ENCODE measurements at regions not wholly inside any gene's neighbourhood (a gene's known extent, or its start where the extent isn't known, plus 50 kb on each side); places are given as distances from the start of the nearest gene placed in this dataset.

DNA sequence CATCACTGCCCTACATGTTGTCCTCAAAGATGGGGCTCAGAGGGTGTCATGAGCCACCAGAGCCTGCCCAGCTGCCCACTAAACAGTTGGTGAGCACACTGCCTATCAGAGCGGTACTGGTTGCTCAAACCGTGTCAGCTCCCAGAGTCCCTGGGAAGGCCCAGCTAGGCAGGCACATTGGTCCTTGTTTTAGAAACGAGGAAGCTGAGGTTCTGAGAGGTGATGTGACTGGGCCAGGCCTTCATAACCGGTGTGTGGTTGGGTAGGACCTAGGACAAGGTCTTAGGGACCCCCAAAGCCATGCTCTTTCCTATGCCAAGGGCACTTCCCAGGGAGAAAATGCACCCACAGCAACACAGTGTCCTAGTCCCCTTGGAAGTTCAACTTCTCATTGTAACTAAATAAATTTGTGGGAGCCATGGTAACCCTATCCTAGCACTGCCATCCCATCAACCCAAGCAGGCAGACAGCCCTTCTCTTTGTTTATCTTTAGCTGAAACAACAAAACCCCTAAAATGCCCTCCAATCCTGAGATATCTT, 174.7 kb upstream of the PDE1C start:
- intact Hi-C loops (cut with micrococcal nuclease): no loop called here
- H3K79me2 ChIP-seq (ENCODE audit: low read length): no peaks in the 10 kb centered on the region
- H3K4me3 ChIP-seq (ENCODE audit: low read length): no peak overlapping the region
- H3K9me2 ChIP-seq (replicated peaks; ENCODE audit: low read length): no peaks in the 10 kb centered on the region
- H3K9me3 ChIP-seq (ENCODE audit: low read length): no peaks in the 10 kb centered on the region
- no peak for TF ChIP-seq EZH2 (IDR thresholded peaks at IDR 0.05; ENCODE audit: low read length, unreplicated experiment)
- no peak for TF ChIP-seq EZH2phosphoT487 (IDR thresholded peaks at IDR 0.05; ENCODE audit: borderline replicate concordance, low read length)
- TF ChIP-seq CTCF (conservative IDR thresholded peaks at IDR 0.05; ENCODE audit: low read depth, low read length): no peak
- no peaks in the 10 kb centered on the region for H3K4me1 ChIP-seq (ENCODE audit: insufficient read depth, low read length)
- H2AFZ ChIP-seq (ENCODE audit: low read length): no peak overlapping the region
- H3K27me3 ChIP-seq (ENCODE audit: low read length): peaks cover 89% of the 10 kb centered on the region
- H3K9ac ChIP-seq (ENCODE audit: low read length): no peak overlapping the region
- BruUV-seq (replicated peaks): no TSS peak
- no peak overlapping the region for H3K4me2 ChIP-seq (ENCODE audit: low read length)
- H4K20me1 ChIP-seq (ENCODE audit: low read length): no peaks in the 10 kb centered on the region
- ChIA-PET POLR2A (ENCODE audit: unreplicated experiment) (no interaction called here), CTCF (no interaction called here)
- no peaks in the 10 kb centered on the region for H3F3A ChIP-seq (ENCODE audit: low read length, unreplicated experiment)
- no peak overlapping the region for H3K27ac ChIP-seq (ENCODE audit: low read length)
- H3K36me3 ChIP-seq (ENCODE audit: low read depth, low read length): no peaks in the 10 kb centered on the region
- no peak for DNase-seq
- no peak for ATAC-seq

- BruUV-seq (replicated peaks): no TSS peak
- Histone ChIP-seq H3K9me2 (replicated peaks; ENCODE audit: low read length) (no peaks in the 10 kb centered on the region), H3K27ac (ENCODE audit: low read length) (no peak overlapping the region), H3K9me3 (ENCODE audit: low read length) (no peaks in the 10 kb centered on the region), H3K79me2 (ENCODE audit: low read length) (no peaks in the 10 kb centered on the region), H3K4me3 (ENCODE audit: low read length) (no peak overlapping the region), H3K36me3 (ENCODE audit: low read depth, low read length) (no peaks in the 10 kb centered on the region), H3K4me2 (ENCODE audit: low read length) (no peak overlapping the region), H2AFZ (ENCODE audit: low read length) (no peak overlapping the region), H4K20me1 (ENCODE audit: low read length) (no peaks in the 10 kb centered on the region), H3K9ac (ENCODE audit: low read length) (no peak overlapping the region), H3F3A (ENCODE audit: low read length, unreplicated experiment) (no peaks in the 10 kb centered on the region), H3K4me1 (ENCODE audit: insufficient read depth, low read length) (no peaks in the 10 kb centered on the region), H3K27me3 (ENCODE audit: low read length) (peaks cover 88% of the 10 kb centered on the region)
- DNase-seq: no peak
- no peak for TF ChIP-seq CTCF (conservative IDR thresholded peaks at IDR 0.05; ENCODE audit: low read depth, low read length)
- no peak for ATAC-seq
- intact Hi-C loops (cut with micrococcal nuclease): no loop called here
- CTCF ChIA-PET: no interaction called here
- POLR2A ChIA-PET (ENCODE audit: unreplicated experiment): no interaction called here
Measured at GRCh38 chr7:32243687-32244290, 173.6 kb upstream of the PDE1C start.

DNA sequence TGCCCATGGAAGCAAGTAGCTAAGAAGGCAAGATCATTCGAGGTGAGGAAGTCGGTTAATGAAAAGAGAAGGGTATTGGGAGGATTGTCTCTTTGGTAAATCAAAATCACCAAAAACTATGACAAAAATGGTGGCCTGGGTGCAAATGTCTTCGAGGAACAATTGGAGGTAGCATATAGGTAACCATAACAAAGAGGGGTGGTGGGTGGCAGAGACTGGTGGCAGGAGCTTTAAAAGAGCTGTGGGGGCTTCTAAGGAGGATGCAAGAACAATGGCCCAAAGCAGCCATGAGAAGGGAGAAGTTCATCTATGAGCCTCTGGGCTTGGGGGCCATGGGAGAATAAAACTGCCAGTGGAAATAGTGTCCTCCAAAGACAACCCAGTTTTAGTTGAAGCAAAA, 172.2 kb upstream of the PDE1C start:
- no peak overlapping the region for H3K4me2 ChIP-seq (ENCODE audit: low read length)
- intact Hi-C loops (cut with micrococcal nuclease): no loop called here
- BruUV-seq (replicated peaks): no TSS peak
- H3K79me2 ChIP-seq (ENCODE audit: low read length): no peaks in the 10 kb centered on the region
- H2AFZ ChIP-seq (ENCODE audit: low read length): no peak overlapping the region
- ChIA-PET CTCF (no interaction called here), POLR2A (ENCODE audit: unreplicated experiment) (no interaction called here)
- H3F3A ChIP-seq (ENCODE audit: low read length, unreplicated experiment): no peaks in the 10 kb centered on the region
- no peak overlapping the region for H3K4me3 ChIP-seq (ENCODE audit: low read length)
- DNase-seq (no peak), ATAC-seq (no peak)
- no peaks in the 10 kb centered on the region for H3K36me3 ChIP-seq (ENCODE audit: low read depth, low read length)
- no peaks in the 10 kb centered on the region for H4K20me1 ChIP-seq (ENCODE audit: low read length)
- peaks cover 83% of the 10 kb centered on the region for H3K27me3 ChIP-seq (ENCODE audit: low read length)
- H3K4me1 ChIP-seq (ENCODE audit: insufficient read depth, low read length): no peaks in the 10 kb centered on the region
- H3K9me2 ChIP-seq (replicated peaks; ENCODE audit: low read length): no peaks in the 10 kb centered on the region
- H3K27ac ChIP-seq (ENCODE audit: low read length): no peak overlapping the region
- no peak overlapping the region for H3K9ac ChIP-seq (ENCODE audit: low read length)
- no peak for TF ChIP-seq EZH2phosphoT487 (IDR thresholded peaks at IDR 0.05; ENCODE audit: borderline replicate concordance, low read length)
- TF ChIP-seq EZH2 (IDR thresholded peaks at IDR 0.05; ENCODE audit: low read length, unreplicated experiment): no peak
- no peak for TF ChIP-seq CTCF (conservative IDR thresholded peaks at IDR 0.05; ENCODE audit: low read depth, low read length)
- no peaks in the 10 kb centered on the region for H3K9me3 ChIP-seq (ENCODE audit: low read length)

All from PC-3 (cell line).